Gastrocnemius medialis (tissue), 4 donors: ENCODE measurements at regions not wholly inside any gene's neighbourhood (a gene's known extent, or its start where the extent isn't known, plus 50 kb on each side); places are given as distances from the start of the nearest gene placed in this dataset.

Source experiments
- CTCF ChIP-seq, 5 experiments: fragments of 450-650 bp in 3 of 5; fragments of 200-600 bp in 2 of 5; sonication (generic) in 2 of 5; IDR thresholded peaks in 4 of 5; conservative IDR thresholded peaks in 1 of 5; 1 replicate in 4 of 5; 2 replicates in 1 of 5; pipeline ENCODE4 v1.5.1; 2016 to 2019; ENCODE audit warnings: antibody characterized with exemption in 5 of 5, mild to moderate bottlenecking in 3 of 5, moderate library complexity in 3 of 5
- POLR2A ChIP-seq, 2 donors: fragments of 450-650 bp; IDR thresholded peaks; one replicate each; pipeline ENCODE4 v1.6.1; 2017; ENCODE audit warnings: antibody characterized with exemption in 2 of 2, mild to moderate bottlenecking in 2 of 2, moderate library complexity in 2 of 2

GRCh38 chr2:234135750-234136221 lies 85.3 kb downstream of the SPP2 start:
- TF ChIP-seq POLR2A (IDR thresholded peaks at IDR 0.05) (no peak), CTCF (IDR thresholded peaks at IDR 0.05 in 4 of 5, conservative IDR thresholded peaks at IDR 0.05 in 1 of 5) (peak in 3 of 5 experiments; percentile 5 to 46 (median 37))
